Glomerular visceral epithelial cell (primary cell): ENCODE measurements at regions not wholly inside any gene's neighbourhood (a gene's known extent, or its start where the extent isn't known, plus 50 kb on each side); places are given as distances from the start of the nearest gene placed in this dataset.

Experiments
- DNase-seq: peaks from one replicate; pipeline ENCODE4 v3.0.0-alpha.2; 2016; ENCODE audit errors: extremely low spot score

- no peak for DNase-seq
These were observed 59.7 kb upstream of the LMO1 start for GRCh38 chr11:8323161-8323935.

- DNase-seq = no peak
These were observed 58.2 kb upstream of the LMO1 start for GRCh38 chr11:8321876-8322275.

- no peak for DNase-seq
These were observed 56.4 kb upstream of the LMO1 start for GRCh38 chr11:8320076-8320475.

DNA sequence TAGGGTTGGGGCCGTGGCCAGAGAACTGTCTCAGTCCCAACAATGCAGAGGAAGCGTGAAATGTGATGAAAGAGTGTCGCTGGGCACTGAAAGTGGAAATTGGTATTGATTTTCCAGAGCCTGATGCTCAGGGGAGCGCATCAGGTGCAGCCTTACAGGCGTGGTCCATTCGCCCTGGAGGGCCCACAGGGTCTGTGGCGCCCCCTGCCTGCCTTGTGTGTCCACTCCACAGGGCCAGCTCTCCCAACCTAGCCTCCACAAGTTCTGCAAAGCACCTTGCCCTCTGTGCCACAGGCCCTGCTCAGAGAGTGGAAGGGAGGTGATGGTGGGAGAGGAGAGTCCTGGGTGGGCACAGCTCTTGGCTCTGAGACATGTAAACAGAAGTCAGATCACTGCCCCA lies 54.9 kb upstream of the LMO1 start:
- DNase-seq = no peak

DNA sequence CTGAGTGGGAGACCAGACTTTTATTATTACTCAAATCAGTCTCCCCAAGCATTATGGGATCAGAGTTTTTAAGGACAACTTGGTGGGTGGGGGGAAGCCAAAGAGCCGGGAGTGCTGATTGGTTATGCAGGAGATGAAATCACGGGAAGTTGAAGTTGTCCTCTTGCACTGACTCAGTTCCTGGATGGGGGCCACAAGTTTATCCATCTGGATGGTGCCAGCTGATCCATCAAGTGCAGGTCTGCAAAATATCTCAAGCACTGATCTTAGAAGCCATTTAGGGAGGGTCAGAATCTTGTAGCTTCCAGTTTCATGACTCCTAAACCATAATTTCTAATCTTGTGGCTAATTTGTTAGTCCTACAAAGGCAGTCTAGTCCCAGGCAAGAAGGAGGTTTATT lies 53.5 kb upstream of the LMO1 start:
- DNase-seq = no peak

- no peak for DNase-seq
These were observed 52.3 kb upstream of the LMO1 start for GRCh38 chr11:8315954-8316353.

GRCh38 chr11:8315463-8315862 lies 51.8 kb upstream of the LMO1 start:
- DNase-seq = no peak

- no peak for DNase-seq
These were observed 51.2 kb upstream of the LMO1 start for GRCh38 chr11:8314916-8315315.

DNA sequence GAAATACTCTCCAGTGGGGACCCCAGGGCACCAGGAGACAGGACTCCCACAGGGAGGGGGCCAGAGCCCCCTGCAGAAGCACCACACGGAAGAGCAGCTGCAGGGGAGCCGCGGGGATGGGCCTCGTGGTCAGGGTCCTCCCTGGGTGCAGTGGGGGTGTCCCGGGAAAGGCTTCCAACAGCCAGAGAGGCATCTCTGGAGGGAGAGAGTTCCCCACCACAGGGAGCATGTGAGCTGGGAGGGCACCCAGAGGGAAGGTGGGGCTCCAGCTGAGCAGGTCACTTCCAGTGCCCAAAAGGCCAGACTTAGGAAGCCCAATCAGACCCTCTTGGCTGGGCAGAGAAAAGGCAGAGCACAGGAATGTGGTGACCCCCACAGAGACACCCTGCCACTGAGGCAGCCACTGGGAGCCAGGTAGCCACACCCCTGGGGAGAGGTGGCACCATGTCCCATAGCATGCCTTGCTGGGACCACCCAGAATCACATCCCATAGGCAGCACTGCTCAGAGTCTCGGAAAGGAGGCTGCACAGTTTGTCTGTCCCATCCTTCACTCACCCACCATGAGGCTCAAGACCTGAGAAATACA lies 49.9 kb upstream of the LMO1 start:
- DNase-seq = no peak
